ENCODE measurements at regions not wholly inside any gene's neighbourhood (a gene's known extent, or its start where the extent isn't known, plus 50 kb on each side); places are given as distances from the start of the nearest gene placed in this dataset.

DNA sequence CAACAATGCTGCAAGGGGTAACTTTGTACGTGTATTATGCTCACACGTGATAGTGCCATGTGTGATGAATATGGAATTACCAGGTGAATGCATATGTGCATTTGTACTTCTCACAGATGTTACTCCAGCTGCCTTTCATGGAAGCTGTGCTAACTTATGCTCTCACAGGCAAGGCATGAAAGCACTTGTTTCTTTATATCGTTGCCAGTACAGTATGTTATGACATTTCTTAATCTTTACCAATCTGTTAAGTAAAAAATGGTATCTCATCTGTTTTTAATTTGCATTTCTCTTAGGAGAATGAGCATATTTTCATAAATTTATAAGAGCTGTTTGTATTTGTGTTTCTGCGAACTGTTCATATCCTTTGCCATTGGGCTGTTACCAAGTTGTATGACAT lies 311.8 kb upstream of the DMRT1 start:
- no peak overlapping the region for H3K4me3 ChIP-seq (ENCODE audit: extremely low read depth in 1 of 4, insufficient read depth in 2 of 4, low read depth in 3 of 4, low read length in 4 of 4)
- CTCF ChIA-PET (ENCODE audit: partially characterized antibody), result interaction anchor here (1.0 kb wide), 2 partner anchors 83 to 143 kb away, joined by 3 read pairs; no protein-coding TSS in a partner anchor
- H2AFZ ChIP-seq (ENCODE audit: low read length), result no peak overlapping the region
- H3K27ac ChIP-seq (ENCODE audit: low read depth, low read length), result no peak overlapping the region
- DNase-seq (ENCODE audit: low read depth in 1 of 2, low spot score in 2 of 2) (no peak), FAIRE-seq (no peak)
- H4K5ac ChIP-seq (ENCODE audit: insufficient read length, low read depth, low read length), result no peak overlapping the region
- no peak overlapping the region for H3K4me2 ChIP-seq (ENCODE audit: insufficient read depth in 1 of 2, low read depth in 2 of 2, low read length in 2 of 2)
- no peak overlapping the region for H2BK120ac ChIP-seq (replicated peaks; ENCODE audit: low read depth, low read length)
- no peak overlapping the region for H2BK12ac ChIP-seq (ENCODE audit: low read depth, low read length)
- H3K36me3 ChIP-seq (ENCODE audit: control insufficient read depth in 2 of 4, insufficient read depth in 4 of 4, low read length in 3 of 4), result no peaks in the 10 kb centered on the region
- POLR2A ChIA-PET (ENCODE audit: partially characterized antibody), result interaction anchor here (1.2 kb wide), 1 partner anchor 13 kb away, joined by 3 read pairs; no protein-coding TSS in a partner anchor
- no peaks in the 10 kb centered on the region for H3K23me2 ChIP-seq (ENCODE audit: low read depth, low read length)
- H2BK20ac ChIP-seq (ENCODE audit: low read length), result no peak overlapping the region
- no peak overlapping the region for H4K8ac ChIP-seq (ENCODE audit: extremely low read depth, insufficient read depth, low read length)
- H3K27me3 ChIP-seq (replicated peaks in 1 of 4; ENCODE audit: control insufficient read depth in 3 of 4, extremely low read depth in 1 of 4, insufficient read depth in 3 of 4, low read length in 3 of 4), result no peaks in the 10 kb centered on the region
- H3K9ac ChIP-seq (replicated peaks in 1 of 4; ENCODE audit: extremely low read depth in 1 of 4, low read depth in 3 of 4, low read length in 3 of 4), result no peak overlapping the region
- peaks cover 0 to 3% of the 10 kb centered on the region in 2 experiments for H4K20me1 ChIP-seq (replicated peaks in 1 of 2; ENCODE audit: control insufficient read depth in 1 of 2, insufficient read depth in 2 of 2, low read length in 2 of 2)
- peaks cover 2% of the 10 kb centered on the region; the same call in 1 of the 2 replicates for H3K79me1 ChIP-seq (ENCODE audit: low read depth, low read length)
- no peak overlapping the region for H3K4ac ChIP-seq (replicated peaks; ENCODE audit: insufficient read length, low read depth, low read length)
- no peak overlapping the region for H3K14ac ChIP-seq (ENCODE audit: insufficient read length)
- H3K23ac ChIP-seq (ENCODE audit: insufficient read length), result no peak overlapping the region
- no peaks in the 10 kb centered on the region for H3K9me3 ChIP-seq (ENCODE audit: insufficient read depth in 2 of 2, low read depth in 1 of 2, low read length in 1 of 2)
- H3K56ac ChIP-seq (replicated peaks; ENCODE audit: insufficient read length, low read depth, low read length), result no peak overlapping the region
- H3K79me2 ChIP-seq (ENCODE audit: control insufficient read depth in 1 of 2, insufficient read depth in 2 of 2, low read length in 2 of 2), result peaks cover 0 to 62% of the 10 kb centered on the region in 2 experiments
- H2BK5ac ChIP-seq (ENCODE audit: low read depth, low read length), result no peak overlapping the region
- no peak overlapping the region for H3K18ac ChIP-seq (ENCODE audit: extremely low read depth, low read length)
- H2AK5ac ChIP-seq (ENCODE audit: low read depth, low read length), result no peak overlapping the region
- TF ChIP-seq TAF1 (IDR thresholded peaks at IDR 0.05; ENCODE audit: low read depth, low read length), result no peak
- TF ChIP-seq, protein P1, sequence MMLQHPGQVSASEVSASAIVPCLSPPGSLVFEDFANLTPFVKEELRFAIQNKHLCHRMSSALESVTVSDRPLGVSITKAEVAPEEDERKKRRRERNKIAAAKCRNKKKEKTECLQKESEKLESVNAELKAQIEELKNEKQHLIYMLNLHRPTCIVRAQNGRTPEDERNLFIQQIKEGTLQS (IDR thresholded peaks at IDR 0.05; ENCODE audit: insufficient read depth, low read depth, low read length), result no peak
- TF ChIP-seq, protein P2, sequence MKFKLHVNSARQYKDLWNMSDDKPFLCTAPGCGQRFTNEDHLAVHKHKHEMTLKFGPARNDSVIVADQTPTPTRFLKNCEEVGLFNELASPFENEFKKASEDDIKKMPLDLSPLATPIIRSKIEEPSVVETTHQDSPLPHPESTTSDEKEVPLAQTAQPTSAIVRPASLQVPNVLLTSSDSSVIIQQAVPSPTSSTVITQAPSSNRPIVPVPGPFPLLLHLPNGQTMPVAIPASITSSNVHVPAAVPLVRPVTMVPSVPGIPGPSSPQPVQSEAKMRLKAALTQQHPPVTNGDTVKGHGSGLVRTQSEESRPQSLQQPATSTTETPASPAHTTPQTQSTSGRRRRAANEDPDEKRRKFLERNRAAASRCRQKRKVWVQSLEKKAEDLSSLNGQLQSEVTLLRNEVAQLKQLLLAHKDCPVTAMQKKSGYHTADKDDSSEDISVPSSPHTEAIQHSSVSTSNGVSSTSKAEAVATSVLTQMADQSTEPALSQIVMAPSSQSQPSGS (IDR thresholded peaks at IDR 0.05; ENCODE audit: low read length), result no peak
- no peak overlapping the region for H4K91ac ChIP-seq (replicated peaks; ENCODE audit: insufficient read length, low read length)
- WGBS, 2 experiments (ENCODE audit: extremely low coverage in 1 of 2, insufficient coverage in 1 of 2, insufficient read length in 1 of 2, insufficient replicate concordance in 2 of 2, low coverage in 1 of 2, low lambda C conversion rate in 2 of 2, missing lambda C conversion rate in 1 of 2), result 94% methylated on average over 4 of the region's 4 CpGs; no CpG with 5 or more reads in 1 of the 2 experiments
- no peak overlapping the region for H2BK15ac ChIP-seq (ENCODE audit: low read length)
- peaks cover 0 to 8% (median 0%) of the 10 kb centered on the region in 4 experiments; a peak in 2 of 7 replicates for H3K4me1 ChIP-seq (replicated peaks in 1 of 4; ENCODE audit: control insufficient read depth in 3 of 4, insufficient read depth in 4 of 4, low read length in 3 of 4)

Measured in H1 (cell line).